Thyroid gland (tissue), 4 donors: ENCODE measurements at regions not wholly inside any gene's neighbourhood (a gene's known extent, or its start where the extent isn't known, plus 50 kb on each side); places are given as distances from the start of the nearest gene placed in this dataset.
A peak's percentile ranks its signal among the peaks of the same experiment; 100 is the strongest.

Experiments
- DNase-seq, 2 donors: peaks; one replicate each; pipeline ENCODE4 v3.0.0-alpha.2; 2019
- H3K27ac ChIP-seq, 3 donors: fragments of 200-600 bp; sonication (generic); 1 replicate in 2 of 3; 2 replicates in 1 of 3; pipeline ENCODE4 v1.5.1; 2016 to 2019; ENCODE audit warnings: mild to moderate bottlenecking in 1 of 3, moderate library complexity in 1 of 3
- H3K27me3 ChIP-seq: fragments of 200-600 bp; sonication (generic); one replicate; pipeline ENCODE4 v1.5.1; 2019
- H3K36me3 ChIP-seq, 2 donors: fragments of 200-600 bp; sonication (generic); one replicate each; pipeline ENCODE4 v1.5.1; 2016 to 2019
- H3K4me1 ChIP-seq, 2 donors: fragments of 200-600 bp; sonication (generic); one replicate each; pipeline ENCODE4 v1.5.1; 2017 to 2019
- H3K4me3 ChIP-seq, 3 donors: fragments of 200-600 bp; sonication (generic); replicated peaks in 1 of 3; 1 replicate in 2 of 3; 2 replicates in 1 of 3; pipeline ENCODE4 v1.5.1; 2016; ENCODE audit warnings: mild to moderate bottlenecking in 1 of 3
- H3K9me3 ChIP-seq: fragments of 200-600 bp; sonication (generic); one replicate; pipeline ENCODE4 v1.5.1; 2017
- POLR2A ChIP-seq, 2 donors: fragments of 450-650 bp; IDR thresholded peaks; one replicate each; pipeline ENCODE4 v1.6.1; 2017; ENCODE audit warnings: antibody characterized with exemption in 2 of 2, mild to moderate bottlenecking in 2 of 2, moderate library complexity in 1 of 2
- WGBS, 2 donors: methylation state at CpG; one replicate each; pipeline ENCODE4 v1.1.5; 2017; 5-methylcytosine and 5-hydroxymethylcytosine counted together
- intact Hi-C: fragments of 100-400 bp; cut with DNase I; formaldehyde crosslinking; loops from one replicate; pipeline ENCODE4 v1.15.1; 2023
- TF ChIP-seq, protein P1 (sequence below), 6 experiments: fragments of 200-600 bp in 3 of 6; fragments of 450-650 bp in 3 of 6; sonication (generic) in 3 of 6; IDR thresholded peaks; one replicate each; pipeline ENCODE4 v1.5.1; 2016 to 2019; ENCODE audit warnings: antibody characterized with exemption in 6 of 6, mild to moderate bottlenecking in 2 of 6, inconsistent platforms in 1 of 6, moderate library complexity in 1 of 6

GRCh38 chr4:26080870-26081628 lies 167.0 kb downstream of the SMIM20 start:
- Histone ChIP-seq H3K27ac (no peak overlapping the region), H3K4me3 (no peak overlapping the region), H3K9me3 (no peaks in the 10 kb centered on the region), H3K36me3 (no peaks in the 10 kb centered on the region), H3K4me1 (peaks cover 10 to 13% of the 10 kb centered on the region in 2 donors), H3K27me3 (no peaks in the 10 kb centered on the region)
- intact Hi-C loops: loop anchor here (10.0 kb wide), 1 partner anchor 324 kb away; no protein-coding TSS in a partner anchor
- DNase-seq: no peak
- no peak for TF ChIP-seq POLR2A (IDR thresholded peaks at IDR 0.05)
- TF ChIP-seq, protein P1, sequence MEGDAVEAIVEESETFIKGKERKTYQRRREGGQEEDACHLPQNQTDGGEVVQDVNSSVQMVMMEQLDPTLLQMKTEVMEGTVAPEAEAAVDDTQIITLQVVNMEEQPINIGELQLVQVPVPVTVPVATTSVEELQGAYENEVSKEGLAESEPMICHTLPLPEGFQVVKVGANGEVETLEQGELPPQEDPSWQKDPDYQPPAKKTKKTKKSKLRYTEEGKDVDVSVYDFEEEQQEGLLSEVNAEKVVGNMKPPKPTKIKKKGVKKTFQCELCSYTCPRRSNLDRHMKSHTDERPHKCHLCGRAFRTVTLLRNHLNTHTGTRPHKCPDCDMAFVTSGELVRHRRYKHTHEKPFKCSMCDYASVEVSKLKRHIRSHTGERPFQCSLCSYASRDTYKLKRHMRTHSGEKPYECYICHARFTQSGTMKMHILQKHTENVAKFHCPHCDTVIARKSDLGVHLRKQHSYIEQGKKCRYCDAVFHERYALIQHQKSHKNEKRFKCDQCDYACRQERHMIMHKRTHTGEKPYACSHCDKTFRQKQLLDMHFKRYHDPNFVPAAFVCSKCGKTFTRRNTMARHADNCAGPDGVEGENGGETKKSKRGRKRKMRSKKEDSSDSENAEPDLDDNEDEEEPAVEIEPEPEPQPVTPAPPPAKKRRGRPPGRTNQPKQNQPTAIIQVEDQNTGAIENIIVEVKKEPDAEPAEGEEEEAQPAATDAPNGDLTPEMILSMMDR (IDR thresholded peaks at IDR 0.05): no peak
- 82% methylated on average over 14 of the region's 14 CpGs for WGBS, 2 donors

DNA sequence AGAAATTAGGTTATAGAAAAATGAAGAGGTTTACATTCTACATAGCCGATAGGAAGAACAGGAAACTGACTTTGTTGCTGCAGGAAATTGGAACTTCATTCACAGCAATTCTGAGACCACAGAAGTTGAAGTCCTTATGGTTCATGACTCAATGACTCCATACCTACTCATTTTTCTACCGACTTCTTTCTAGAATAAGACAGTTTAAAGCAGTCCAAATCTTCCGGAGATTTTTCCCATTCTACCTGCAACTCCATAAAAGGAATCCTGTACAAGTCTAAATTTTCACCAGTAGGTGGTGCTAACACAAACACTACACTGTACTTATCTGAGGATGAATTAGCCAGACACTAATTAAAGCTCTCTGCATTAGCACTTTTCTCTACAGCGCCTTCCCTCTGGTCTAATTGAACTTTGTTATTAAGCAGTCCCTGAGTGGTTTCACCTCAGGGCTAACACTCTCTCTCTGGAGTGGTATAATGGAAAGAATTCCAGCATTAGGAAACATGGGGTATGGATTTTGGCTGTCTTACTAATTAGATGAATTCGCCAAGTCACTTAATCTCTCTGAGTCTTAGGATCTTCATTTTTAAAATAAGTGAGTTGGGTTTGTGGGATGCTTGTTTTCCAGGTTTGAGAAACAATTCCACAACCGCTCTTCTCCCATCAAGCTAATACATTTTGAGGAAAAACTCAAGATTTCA lies 167.9 kb downstream of the SMIM20 start:
- H3K27me3 ChIP-seq: no peaks in the 10 kb centered on the region
- TF ChIP-seq, protein P1 (IDR thresholded peaks at IDR 0.05): peak; percentile 44 to 69 (median 61)
- TF ChIP-seq POLR2A (IDR thresholded peaks at IDR 0.05): no peak
- no peak overlapping the region for H3K4me3 ChIP-seq
- no peak overlapping the region for H3K27ac ChIP-seq
- H3K9me3 ChIP-seq: no peaks in the 10 kb centered on the region
- intact Hi-C loops: loop anchor here (10.0 kb wide), 1 partner anchor 323 kb away; no protein-coding TSS in a partner anchor
- H3K4me1 ChIP-seq: peaks cover 10 to 13% of the 10 kb centered on the region in 2 donors
- H3K36me3 ChIP-seq: no peaks in the 10 kb centered on the region
- no peak for DNase-seq
- 51 to 53% methylated on average over 6 of the region's 6 CpGs for WGBS, 2 donors

DNA sequence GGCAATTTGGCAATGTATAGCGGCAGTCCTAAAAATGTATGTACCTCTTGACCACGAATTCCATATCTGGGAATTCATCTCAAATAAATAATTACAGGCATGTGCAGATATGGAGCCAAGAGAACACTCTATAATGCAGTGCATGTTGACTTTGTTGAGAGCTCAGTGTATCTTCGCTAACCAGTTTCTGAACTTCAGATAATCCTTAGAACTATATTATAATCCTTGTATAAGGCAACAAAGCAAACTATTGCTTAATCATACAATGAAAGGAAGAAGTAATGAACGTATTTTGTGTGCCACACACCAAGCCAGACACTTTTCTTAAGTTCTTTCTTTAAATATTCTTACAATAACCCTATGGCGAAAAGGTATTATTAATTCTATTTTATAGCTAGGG lies 168.5 kb downstream of the SMIM20 start:
- intact Hi-C loops: loop anchor here (10.0 kb wide), 1 partner anchor 322 kb away; no protein-coding TSS in a partner anchor

DNA sequence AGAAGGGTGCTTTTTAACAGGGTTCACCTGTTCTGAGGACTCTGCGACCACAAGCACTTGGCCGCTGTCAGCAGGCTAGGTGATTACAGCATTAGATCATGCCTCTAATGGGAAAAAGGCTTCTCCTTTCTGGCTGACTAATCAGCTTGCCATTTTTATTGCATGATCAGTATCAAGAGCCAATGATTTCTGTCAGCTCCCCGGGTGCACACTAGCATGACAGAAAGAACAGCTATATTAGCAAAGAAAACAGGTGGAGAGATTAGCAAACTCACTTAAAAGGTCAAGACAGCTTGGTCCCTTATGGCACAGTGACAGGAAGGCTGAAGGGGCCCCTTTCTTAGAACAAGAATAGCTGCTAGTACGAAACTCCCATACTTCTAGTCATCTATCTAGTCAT lies 170.0 kb downstream of the SMIM20 start:
- Histone ChIP-seq H3K9me3 (no peaks in the 10 kb centered on the region), H3K4me3 (no peak overlapping the region), H3K36me3 (no peaks in the 10 kb centered on the region), H3K27ac (no peak overlapping the region), H3K4me1 (peaks cover 10 to 13% of the 10 kb centered on the region in 2 donors), H3K27me3 (no peaks in the 10 kb centered on the region)
- DNase-seq: peak; percentile 36 to 37
- intact Hi-C loops: loop anchor here (10.0 kb wide), 1 partner anchor 321 kb away; no protein-coding TSS in a partner anchor
- TF ChIP-seq, protein P1 (IDR thresholded peaks at IDR 0.05): no peak
- no peak for TF ChIP-seq POLR2A (IDR thresholded peaks at IDR 0.05)
- 39 to 41% methylated on average over 4 of the region's 4 CpGs for WGBS, 2 donors

More for the DNA sequence above, 168.5 kb downstream of the SMIM20 start:
- no peaks in the 10 kb centered on the region for H3K9me3 ChIP-seq
- H3K36me3 ChIP-seq: no peaks in the 10 kb centered on the region
- no peak overlapping the region for H3K27ac ChIP-seq
- TF ChIP-seq POLR2A (IDR thresholded peaks at IDR 0.05): no peak
- TF ChIP-seq, protein P1 (IDR thresholded peaks at IDR 0.05): no peak
- DNase-seq: no peak
- H3K4me3 ChIP-seq: no peak overlapping the region
- H3K27me3 ChIP-seq: no peaks in the 10 kb centered on the region
- peaks cover 10 to 13% of the 10 kb centered on the region in 2 donors for H3K4me1 ChIP-seq
- 82 to 83% methylated on average over 5 of the region's 5 CpGs for whole genome bisulfite sequencing, 2 donors
